ENCODE measurements at regions not wholly inside any gene's neighbourhood (a gene's known extent, or its start where the extent isn't known, plus 50 kb on each side); places are given as distances from the start of the nearest gene placed in this dataset.

GRCh38 chr17:51499897-51500296, 239.6 kb downstream of the UTP18 start:
- TF ChIP-seq POLR2A (IDR thresholded peaks at IDR 0.05; ENCODE audit: extremely low read depth, insufficient read length) (no peak), CTCF (IDR thresholded peaks at IDR 0.05; ENCODE audit: low read depth, low read length) (no peak), MAX (IDR thresholded peaks at IDR 0.05; ENCODE audit: low read depth, low read length) (no peak), MYC (IDR thresholded peaks at IDR 0.05; ENCODE audit: low read depth, low read length) (no peak)
